ENCODE measurements at regions not wholly inside any gene's neighbourhood (a gene's known extent, or its start where the extent isn't known, plus 50 kb on each side); places are given as distances from the start of the nearest gene placed in this dataset.

GRCh38 chr4:45576275-45576674 is 547.6 kb downstream of the GABRG1 start:
- Histone ChIP-seq H3K36me3 (ENCODE audit: control insufficient read depth, insufficient read depth, low read length) (no peaks in the 10 kb centered on the region), H3K27me3 (ENCODE audit: control insufficient read depth, insufficient read depth, low read length) (no peaks in the 10 kb centered on the region), H3K27ac (ENCODE audit: insufficient read depth, low read length) (no peak overlapping the region), H4K20me1 (ENCODE audit: control insufficient read depth, extremely low read depth, insufficient read depth, low read length) (no peaks in the 10 kb centered on the region), H2AFZ (ENCODE audit: low read length) (no peak overlapping the region), H3K9ac (ENCODE audit: insufficient read depth, low read length) (no peak overlapping the region), H3K9me3 (ENCODE audit: control insufficient read depth, insufficient read depth, low read depth, low read length) (no peaks in the 10 kb centered on the region), H3K4me1 (ENCODE audit: control insufficient read depth, extremely low read depth, insufficient read depth, low read length) (no peaks in the 10 kb centered on the region), H3K4me3 (replicated peaks in 1 of 4; ENCODE audit: control extremely low read depth in 1 of 4, insufficient read depth in 1 of 4, low read depth in 3 of 4, low read length in 4 of 4) (no peak overlapping the region), H3K79me2 (ENCODE audit: control insufficient read depth, insufficient read depth, low read length) (no peaks in the 10 kb centered on the region), H3K4me2 (ENCODE audit: extremely low read depth, insufficient read depth, low read length) (no peak overlapping the region)
- no peak for TF ChIP-seq EZH2 (IDR thresholded peaks at IDR 0.05; ENCODE audit: low read length, missing control alignments)
- TF ChIP-seq CTCF (conservative IDR thresholded peaks at IDR 0.05 in 1 of 2, IDR thresholded peaks at IDR 0.05 in 1 of 2; ENCODE audit: low read depth in 1 of 2, low read length in 2 of 2), result no peak
- no peak for DNase-seq (ENCODE audit: low read depth in 2 of 2)

GRCh38 chr4:45569619-45570018 is 554.2 kb downstream of the GABRG1 start:
- Histone ChIP-seq H3K79me2 (ENCODE audit: control insufficient read depth, insufficient read depth, low read length) (no peaks in the 10 kb centered on the region), H3K27ac (ENCODE audit: insufficient read depth, low read length) (no peak overlapping the region), H3K4me1 (ENCODE audit: control insufficient read depth, extremely low read depth, insufficient read depth, low read length) (no peaks in the 10 kb centered on the region), H2AFZ (ENCODE audit: low read length) (no peak overlapping the region), H4K20me1 (ENCODE audit: control insufficient read depth, extremely low read depth, insufficient read depth, low read length) (no peaks in the 10 kb centered on the region), H3K4me2 (ENCODE audit: extremely low read depth, insufficient read depth, low read length) (no peak overlapping the region), H3K27me3 (ENCODE audit: control insufficient read depth, insufficient read depth, low read length) (no peaks in the 10 kb centered on the region), H3K9me3 (ENCODE audit: control insufficient read depth, insufficient read depth, low read depth, low read length) (no peaks in the 10 kb centered on the region), H3K9ac (ENCODE audit: insufficient read depth, low read length) (no peak overlapping the region), H3K36me3 (ENCODE audit: control insufficient read depth, insufficient read depth, low read length) (no peaks in the 10 kb centered on the region), H3K4me3 (replicated peaks in 1 of 4; ENCODE audit: control extremely low read depth in 1 of 4, insufficient read depth in 1 of 4, low read depth in 3 of 4, low read length in 4 of 4) (no peak overlapping the region)
- DNase-seq (ENCODE audit: low read depth in 2 of 2), result no peak
- TF ChIP-seq CTCF (conservative IDR thresholded peaks at IDR 0.05 in 1 of 2, IDR thresholded peaks at IDR 0.05 in 1 of 2; ENCODE audit: low read depth in 1 of 2, low read length in 2 of 2) (no peak), EZH2 (IDR thresholded peaks at IDR 0.05; ENCODE audit: low read length, missing control alignments) (no peak)

- Histone ChIP-seq H3K4me3 (replicated peaks in 1 of 4; ENCODE audit: control extremely low read depth in 1 of 4, insufficient read depth in 1 of 4, low read depth in 3 of 4, low read length in 4 of 4) (no peak overlapping the region), H3K27me3 (ENCODE audit: control insufficient read depth, insufficient read depth, low read length) (no peaks in the 10 kb centered on the region), H3K4me2 (ENCODE audit: extremely low read depth, insufficient read depth, low read length) (no peak overlapping the region), H3K9ac (ENCODE audit: insufficient read depth, low read length) (no peak overlapping the region), H3K9me3 (ENCODE audit: control insufficient read depth, insufficient read depth, low read depth, low read length) (no peaks in the 10 kb centered on the region), H4K20me1 (ENCODE audit: control insufficient read depth, extremely low read depth, insufficient read depth, low read length) (no peaks in the 10 kb centered on the region), H2AFZ (ENCODE audit: low read length) (no peak overlapping the region), H3K27ac (ENCODE audit: insufficient read depth, low read length) (no peak overlapping the region), H3K4me1 (ENCODE audit: control insufficient read depth, extremely low read depth, insufficient read depth, low read length) (no peaks in the 10 kb centered on the region), H3K36me3 (ENCODE audit: control insufficient read depth, insufficient read depth, low read length) (no peaks in the 10 kb centered on the region), H3K79me2 (ENCODE audit: control insufficient read depth, insufficient read depth, low read length) (no peaks in the 10 kb centered on the region)
- no peak for TF ChIP-seq CTCF (conservative IDR thresholded peaks at IDR 0.05 in 1 of 2, IDR thresholded peaks at IDR 0.05 in 1 of 2; ENCODE audit: low read depth in 1 of 2, low read length in 2 of 2)
- no peak for TF ChIP-seq EZH2 (IDR thresholded peaks at IDR 0.05; ENCODE audit: low read length, missing control alignments)
- DNase-seq (ENCODE audit: low read depth in 2 of 2), result no peak
Measured at GRCh38 chr4:45568694-45569093, 555.2 kb downstream of the GABRG1 start.

All from fibroblast of lung (primary cell).